Urinary bladder (tissue), 3 donors: ENCODE measurements at regions not wholly inside any gene's neighbourhood (a gene's known extent, or its start where the extent isn't known, plus 50 kb on each side); places are given as distances from the start of the nearest gene placed in this dataset.

ENCODE experiments used
- DNase-seq: peaks from one replicate; pipeline ENCODE4 v3.0.0-alpha.2; 2015; ENCODE audit errors: extremely low spot score
- H3K27ac ChIP-seq: one replicate; pipeline ENCODE4 v1.5.1; 2013; ENCODE audit warnings: low read depth, mild to moderate bottlenecking, moderate library complexity
- H3K36me3 ChIP-seq: one replicate; pipeline ENCODE4 v1.6.1; 2013; ENCODE audit warnings: mild to moderate bottlenecking, moderate library complexity; ENCODE audit not compliant: insufficient read depth
- H3K4me1 ChIP-seq: one replicate; pipeline ENCODE4 v1.6.1; 2013; ENCODE audit warnings: mild to moderate bottlenecking, moderate library complexity; ENCODE audit not compliant: insufficient read depth
- H3K4me3 ChIP-seq: one replicate; pipeline ENCODE4 v1.5.1; 2013; ENCODE audit warnings: low read depth, low read length
- WGBS: extraction: QIAGEN DNeasy Blood & Tissue Kit; methylation state at CpG from one replicate; pipeline ENCODE4 v1.1.7; 2013; 5-methylcytosine and 5-hydroxymethylcytosine counted together
- donor health status: healthy with polysubstance abuse.
- donor health status: healthy.

DNA sequence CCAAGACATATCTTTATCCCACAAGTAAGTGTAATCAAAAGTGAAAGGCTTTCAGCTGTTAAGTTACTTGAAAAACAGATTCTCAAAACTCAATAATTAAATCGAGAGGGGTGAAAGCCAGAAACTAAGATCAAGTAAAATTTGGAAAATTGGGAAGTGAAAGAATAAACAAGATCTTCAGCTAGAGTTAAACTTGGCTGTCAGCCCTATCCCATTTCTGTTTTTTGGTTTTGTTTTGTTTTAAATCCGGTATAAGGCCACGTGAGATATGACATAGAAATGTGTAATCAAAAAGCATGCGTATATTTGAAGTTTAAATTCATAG lies 856.8 kb downstream of the STIM2 start:
- Histone ChIP-seq H3K4me1 (no peaks in the 10 kb centered on the region), H3K27ac (no peak overlapping the region), H3K4me3 (no peak overlapping the region), H3K36me3 (no peaks in the 10 kb centered on the region)
- 35% methylated on average over 4 of the region's 4 CpGs for WGBS
- DNase-seq, result no peak

- DNase-seq, result no peak
- Histone ChIP-seq H3K27ac (no peak overlapping the region), H3K36me3 (no peaks in the 10 kb centered on the region), H3K4me3 (no peak overlapping the region), H3K4me1 (no peaks in the 10 kb centered on the region)
- WGBS, result 93% methylated on average over 4 of the region's 4 CpGs
Measured at GRCh38 chr4:27720010-27720766, 859.5 kb downstream of the STIM2 start.

- Histone ChIP-seq H3K36me3 (no peaks in the 10 kb centered on the region), H3K27ac (no peak overlapping the region), H3K4me3 (no peak overlapping the region), H3K4me1 (no peaks in the 10 kb centered on the region)
- WGBS, result 95% methylated on average over 8 of the region's 8 CpGs
- DNase-seq, result no peak
Measured at GRCh38 chr4:27721193-27721592, 860.6 kb downstream of the STIM2 start.

- Histone ChIP-seq H3K4me3 (no peak overlapping the region), H3K4me1 (no peaks in the 10 kb centered on the region), H3K27ac (no peak overlapping the region), H3K36me3 (no peaks in the 10 kb centered on the region)
- 84% methylated on average over 3 of the region's 3 CpGs for WGBS
- no peak for DNase-seq
Measured at GRCh38 chr4:27728892-27729291, 868.3 kb downstream of the STIM2 start.

DNA sequence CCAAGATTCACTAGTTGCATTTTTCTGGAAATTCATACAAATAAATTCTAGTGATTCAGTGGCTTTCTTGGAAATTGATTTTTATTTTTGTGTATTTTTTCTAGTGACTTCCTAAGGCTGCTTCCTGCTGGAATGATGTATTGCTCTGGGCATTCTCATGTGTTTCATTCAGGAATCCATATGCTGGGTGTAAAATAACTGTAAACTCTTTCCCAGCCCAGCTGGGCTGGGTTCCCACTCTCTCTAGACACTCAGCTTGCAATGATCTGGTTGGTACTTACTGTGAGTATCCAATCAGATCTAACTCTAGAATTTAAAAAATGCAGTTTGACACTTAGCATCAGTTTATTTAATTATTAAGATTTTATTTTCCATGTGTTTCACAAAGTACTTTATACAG lies 882.2 kb downstream of the STIM2 start:
- no peaks in the 10 kb centered on the region for H3K36me3 ChIP-seq
- no peaks in the 10 kb centered on the region for H3K4me1 ChIP-seq
- DNase-seq, result no peak
- no peak overlapping the region for H3K27ac ChIP-seq
- H3K4me3 ChIP-seq, result no peak overlapping the region

DNA sequence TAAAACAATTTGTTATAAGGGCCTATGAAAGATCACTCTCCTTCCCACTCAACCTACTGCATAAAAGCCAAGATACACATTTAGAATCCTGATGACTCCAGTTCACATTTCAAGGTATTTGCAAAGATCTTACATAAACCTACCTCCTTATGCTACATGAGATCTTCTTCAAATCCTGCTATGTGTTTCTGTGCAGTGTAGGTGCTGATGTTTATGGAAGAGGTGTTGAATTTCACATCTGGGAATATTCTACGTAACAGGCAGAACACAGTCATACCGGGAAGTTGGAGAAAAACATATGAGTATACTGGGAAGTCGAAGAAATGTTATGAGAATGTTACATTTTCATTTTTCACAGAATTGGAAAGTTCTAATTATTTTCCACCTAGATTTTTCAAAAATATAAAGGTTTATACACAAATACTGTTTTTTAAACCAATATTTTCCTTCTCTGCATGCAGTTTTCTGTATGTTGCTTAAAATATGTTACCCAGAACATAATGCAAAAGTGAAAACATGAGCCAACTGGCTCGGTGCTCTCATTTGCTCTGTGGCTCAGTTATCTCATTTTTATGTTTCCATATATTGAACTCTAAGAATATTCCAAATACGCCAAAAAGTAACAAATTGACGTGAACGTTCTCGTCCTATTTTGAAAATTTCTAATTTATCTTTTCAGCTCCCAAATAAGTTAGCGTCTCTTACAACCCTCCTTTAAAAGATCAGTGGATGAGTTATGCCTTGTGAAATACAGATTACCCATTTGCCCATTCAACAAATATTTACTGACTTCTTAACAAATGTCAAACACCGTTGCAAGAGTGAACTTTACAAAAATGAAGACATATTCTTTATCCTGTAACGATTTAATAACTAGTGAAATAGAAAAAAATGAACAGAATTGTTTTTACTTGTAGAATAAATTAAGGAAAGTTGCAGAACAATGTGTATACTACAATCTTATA lies 899.3 kb downstream of the STIM2 start:
- H3K4me1 ChIP-seq, result no peaks in the 10 kb centered on the region
- H3K4me3 ChIP-seq, result no peak overlapping the region
- H3K36me3 ChIP-seq, result no peaks in the 10 kb centered on the region
- DNase-seq, result no peak
- no peak overlapping the region for H3K27ac ChIP-seq
- 85% methylated on average over 11 of the region's 11 CpGs for WGBS

DNA sequence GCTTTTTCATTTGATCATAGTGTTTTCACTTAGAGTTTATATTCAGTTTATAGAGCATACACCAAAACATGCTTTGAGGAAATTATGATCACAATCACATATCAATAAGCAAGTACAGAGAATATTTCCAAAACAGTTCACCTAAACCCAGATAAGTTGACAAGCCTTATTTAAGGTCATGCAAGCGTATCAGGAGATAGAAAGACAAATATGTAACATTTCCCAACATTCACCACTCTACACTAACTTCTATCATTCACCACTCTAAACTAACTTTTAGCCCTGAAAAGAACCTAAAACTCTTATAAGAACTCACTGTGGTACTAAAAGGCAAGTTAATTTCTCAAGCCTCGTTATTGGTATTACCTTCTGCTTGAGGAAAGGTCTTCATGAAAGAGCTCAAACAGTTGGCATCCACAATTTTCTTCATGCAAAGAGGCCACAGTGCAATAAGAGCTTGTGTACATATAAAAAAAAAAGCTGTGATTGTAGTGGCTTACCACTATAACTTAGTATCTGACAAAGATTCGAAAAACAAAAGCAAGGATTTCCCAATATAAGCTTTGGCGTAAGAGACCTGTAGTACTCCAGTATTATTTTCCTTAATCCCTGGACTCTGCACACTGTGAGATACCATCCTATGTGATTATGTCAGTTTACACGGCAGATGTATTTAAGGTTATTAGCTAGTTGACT lies 903.3 kb downstream of the STIM2 start:
- DNase-seq, result no peak
- 68% methylated on average over 5 of the region's 5 CpGs for WGBS
- no peaks in the 10 kb centered on the region for H3K36me3 ChIP-seq
- H3K4me3 ChIP-seq, result no peak overlapping the region
- H3K4me1 ChIP-seq, result no peaks in the 10 kb centered on the region
- no peak overlapping the region for H3K27ac ChIP-seq

DNA sequence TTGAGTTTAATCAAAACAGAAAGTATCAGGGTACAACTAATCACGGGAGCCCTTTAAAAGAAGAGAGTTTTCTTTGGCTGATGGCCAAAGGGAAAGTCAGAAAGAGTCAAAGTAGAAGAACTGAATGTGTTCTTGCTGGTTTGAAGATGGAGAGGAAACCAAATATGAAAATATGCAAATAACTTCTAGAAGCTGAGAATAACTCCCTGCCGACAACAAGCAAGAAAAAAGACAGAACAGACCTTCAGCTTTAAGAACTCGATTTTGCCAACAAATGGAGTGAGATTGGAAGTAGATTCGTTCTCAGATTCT lies 903.8 kb downstream of the STIM2 start:
- Histone ChIP-seq H3K36me3 (no peaks in the 10 kb centered on the region), H3K27ac (no peak overlapping the region), H3K4me3 (no peak overlapping the region), H3K4me1 (no peaks in the 10 kb centered on the region)
- 33% methylated on average over 4 of the region's 4 CpGs for WGBS
- DNase-seq, result no peak

DNA sequence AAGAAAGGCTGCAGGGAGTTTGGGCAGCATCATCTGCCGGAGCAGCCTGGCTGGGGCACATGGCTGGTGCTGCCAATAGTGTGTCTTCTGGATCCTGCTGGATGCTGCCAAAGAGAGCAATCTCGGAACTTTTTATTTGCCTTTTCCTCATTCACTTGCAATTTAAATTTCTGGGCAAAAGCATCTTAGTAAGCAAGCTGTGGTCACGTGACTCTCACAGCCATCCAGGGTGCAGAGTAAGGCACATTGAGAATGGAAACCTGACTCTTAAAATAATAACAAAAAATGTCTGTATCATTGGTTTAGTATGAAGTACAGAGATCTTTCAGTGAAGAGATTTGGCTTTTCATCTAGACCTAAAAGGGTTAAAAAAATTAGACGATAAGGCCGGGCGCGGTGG lies 910.3 kb downstream of the STIM2 start:
- Histone ChIP-seq H3K4me3 (no peak overlapping the region), H3K27ac (no peak overlapping the region), H3K36me3 (no peaks in the 10 kb centered on the region)

GRCh38 chr4:27775156-27775555 lies 914.5 kb downstream of the STIM2 start:
- Histone ChIP-seq H3K4me1 (no peaks in the 10 kb centered on the region), H3K4me3 (no peak overlapping the region), H3K27ac (no peak overlapping the region), H3K36me3 (no peaks in the 10 kb centered on the region)
- no peak for DNase-seq
- 28% methylated on average over 3 of the region's 3 CpGs for WGBS

More for the DNA sequence above, 910.3 kb downstream of the STIM2 start:
- H3K4me1 ChIP-seq, result no peaks in the 10 kb centered on the region
- WGBS, result 82% methylated on average over 7 of the region's 7 CpGs
- DNase-seq, result no peak

DNA sequence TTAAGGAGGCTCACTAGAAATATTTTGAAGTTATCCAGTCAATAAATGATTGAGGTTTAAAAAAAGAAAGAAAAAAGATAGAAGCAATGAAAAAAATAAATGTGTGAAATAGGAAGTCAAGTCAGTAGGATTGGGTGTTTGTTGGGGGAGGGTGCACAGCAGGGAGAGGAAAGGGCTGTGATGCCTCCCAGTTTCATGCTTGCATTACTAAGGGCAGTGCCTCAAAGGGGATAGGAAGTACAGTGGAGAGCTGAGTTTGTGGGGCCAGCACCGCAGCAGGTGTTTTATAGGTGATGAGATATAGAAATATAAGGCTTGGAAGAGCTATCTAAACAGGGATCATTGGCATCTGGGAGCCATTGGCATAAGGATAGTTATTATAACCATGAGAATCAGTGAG lies 919.2 kb downstream of the STIM2 start:
- no peaks in the 10 kb centered on the region for H3K36me3 ChIP-seq
- no peak overlapping the region for H3K27ac ChIP-seq
- 93% methylated on average over 1 of the region's 1 CpG for WGBS
- no peak for DNase-seq
- no peaks in the 10 kb centered on the region for H3K4me1 ChIP-seq
- H3K4me3 ChIP-seq, result no peak overlapping the region

DNA sequence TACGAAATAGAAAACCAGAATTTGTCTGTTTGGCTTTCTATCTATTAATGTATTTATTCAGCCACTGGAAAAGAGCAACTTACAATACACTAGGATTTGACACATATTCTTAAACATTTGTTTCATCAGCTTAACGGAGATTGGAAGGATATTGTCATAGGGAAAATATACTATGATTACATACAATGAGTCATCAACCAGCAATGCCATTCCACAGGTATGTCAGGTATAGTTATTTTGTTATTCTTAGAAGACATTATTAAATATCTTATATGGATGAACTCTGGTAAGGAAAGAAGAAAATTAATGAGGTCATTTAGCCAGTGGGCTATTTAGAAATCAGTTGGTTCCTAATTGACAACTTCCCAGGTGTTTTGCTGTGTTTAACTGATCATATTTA lies 926.6 kb downstream of the STIM2 start:
- no peak overlapping the region for H3K4me3 ChIP-seq
- 88% methylated on average over 2 of the region's 2 CpGs for WGBS
- H3K27ac ChIP-seq, result no peak overlapping the region
- DNase-seq, result no peak
- no peaks in the 10 kb centered on the region for H3K4me1 ChIP-seq
- H3K36me3 ChIP-seq, result no peaks in the 10 kb centered on the region

DNA sequence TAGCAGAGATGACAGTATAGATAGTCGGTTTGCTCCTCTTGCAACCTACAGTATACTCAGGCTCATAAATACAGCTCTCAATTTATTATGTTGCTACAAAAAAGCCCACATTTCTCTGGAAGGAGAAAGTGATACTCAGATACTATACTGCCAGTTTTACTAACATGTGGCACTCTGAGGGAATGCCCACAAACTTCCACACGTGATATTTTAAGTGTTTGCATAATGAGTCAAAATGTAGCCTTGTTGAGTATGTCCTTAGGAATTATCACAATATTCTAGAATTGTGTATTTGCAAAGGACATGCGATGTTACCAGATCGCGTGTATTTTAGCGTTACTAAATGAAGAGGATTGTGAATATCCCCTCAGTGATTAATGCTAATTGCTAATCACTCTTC lies 929.1 kb downstream of the STIM2 start:
- 68% methylated on average over 6 of the region's 6 CpGs for WGBS
- Histone ChIP-seq H3K4me1 (no peaks in the 10 kb centered on the region), H3K4me3 (no peak overlapping the region), H3K36me3 (no peaks in the 10 kb centered on the region), H3K27ac (no peak overlapping the region)
- DNase-seq, result no peak

GRCh38 chr4:27790911-27791310 lies 930.3 kb downstream of the STIM2 start:
- H3K4me3 ChIP-seq, result no peak overlapping the region
- DNase-seq, result no peak
- no peaks in the 10 kb centered on the region for H3K36me3 ChIP-seq
- no peaks in the 10 kb centered on the region for H3K4me1 ChIP-seq
- WGBS, result 75% methylated on average over 5 of the region's 5 CpGs
- no peak overlapping the region for H3K27ac ChIP-seq
